Ovary (tissue), 7 donors: ENCODE measurements at regions not wholly inside any gene's neighbourhood (a gene's known extent, or its start where the extent isn't known, plus 50 kb on each side); places are given as distances from the start of the nearest gene placed in this dataset.

Experiments used
- DNase-seq, 5 donors: peaks; one replicate each; pipeline ENCODE4 v3.0.0-alpha.2; 2019 to 2020
- H3K27ac ChIP-seq, 2 donors: fragments of 200-600 bp; one replicate each; pipeline versions ENCODE4 v1.5.1 to v1.8.0; 2019 to 2022
- H3K27me3 ChIP-seq: fragments of 200-600 bp; one replicate; pipeline ENCODE4 v1.8.0; 2022
- H3K36me3 ChIP-seq: fragments of 200-600 bp; sonication (generic); one replicate; pipeline ENCODE4 v1.5.1; 2019
- H3K4me1 ChIP-seq: one replicate; pipeline ENCODE4 v1.8.1; 2013; ENCODE audit warnings: mild to moderate bottlenecking, moderate library complexity; ENCODE audit not compliant: insufficient read depth
- H3K4me3 ChIP-seq: fragments of 200-600 bp; sonication (generic); one replicate; pipeline ENCODE4 v1.5.1; 2017
- H3K9me3 ChIP-seq, 2 donors: fragments of 200-600 bp in 1 of 2; sonication (generic) in 1 of 2; one replicate each; pipeline versions ENCODE4 v1.5.1 to v1.8.1; 2013 to 2019; ENCODE audit warnings: mild to moderate bottlenecking in 1 of 2, moderate library complexity in 1 of 2
- CTCF ChIP-seq, 3 donors: fragments of 450-650 bp in 2 of 3; fragments of 200-600 bp in 1 of 3; IDR thresholded peaks; one replicate each; pipeline versions ENCODE4 v1.5.1 to v1.8.0; 2016 to 2022; ENCODE audit warnings: antibody characterized with exemption in 3 of 3, mild to moderate bottlenecking in 1 of 3
- EP300 ChIP-seq: sonication (generic); formaldehyde crosslinking; IDR thresholded peaks from one replicate; pipeline ENCODE4 v1.6.1; 2017; ENCODE audit warnings: antibody characterized with exemption
- POLR2A ChIP-seq: fragments of 450-650 bp; IDR thresholded peaks from one replicate; pipeline ENCODE4 v1.6.1; 2017; ENCODE audit warnings: antibody characterized with exemption, mild to moderate bottlenecking, moderate library complexity
- WGBS, 3 donors: extraction: QIAGEN DNeasy Blood & Tissue Kit in 1 of 3; methylation state at CpG; one replicate each; pipeline versions ENCODE4 v1.1.5 to v1.1.7; 2013 to 2017; 5-methylcytosine and 5-hydroxymethylcytosine counted together
- intact Hi-C, 4 donors: fragments of 100-400 bp; cut with DNase I; formaldehyde crosslinking; loops; one replicate each; pipeline versions ENCODE4 v1.11.0 to v1.15.1; 2022 to 2023
- donor health status: DM: no; HTN: no; CAD: no; lungs with moderate emphysema.
- donor health status: DM: no; HTN: no; CAD: no.
- donor health status: Bipolar disorder and iron deficiency.
- donor health status: DM: no; HTN: no; CAD: no.
- donor health status: DM: yes; HTN: yes; CAD: no.

GRCh38 chr4:175983636-175984035, 82.0 kb upstream of the WDR17 start:
- TF ChIP-seq CTCF (IDR thresholded peaks at IDR 0.05) = no peak
- TF ChIP-seq EP300 = no peak
- TF ChIP-seq POLR2A = no peak
- Histone ChIP-seq H3K4me1 (no peaks in the 10 kb centered on the region), H3K27ac (no peak overlapping the region)

GRCh38 chr4:175986668-175987067, 79.0 kb upstream of the WDR17 start:
- 75 to 89% (median 79%) methylated on average over 1 of the region's 1 CpG for WGBS, 3 donors

More at GRCh38 chr4:175983636-175984035, 82.0 kb upstream of the WDR17 start:
- intact Hi-C loops = loop anchor here in 1 of 4 donors (5.0 kb wide), 1 partner anchor 344 kb away; no protein-coding TSS in a partner anchor
- H3K27me3 ChIP-seq = no peaks in the 10 kb centered on the region
- H3K36me3 ChIP-seq = no peaks in the 10 kb centered on the region
- H3K4me3 ChIP-seq = no peak overlapping the region
- no peaks in the 10 kb centered on the region for H3K9me3 ChIP-seq
- DNase-seq = no peak
- WGBS, 3 donors = 57 to 72% (median 64%) methylated on average over 2 of the region's 2 CpGs

GRCh38 chr4:175988511-175988910, 77.1 kb upstream of the WDR17 start:
- TF ChIP-seq CTCF (IDR thresholded peaks at IDR 0.05) (no peak), EP300 (no peak), POLR2A (no peak)
- Histone ChIP-seq H3K36me3 (no peaks in the 10 kb centered on the region), H3K9me3 (no peaks in the 10 kb centered on the region), H3K4me3 (no peak overlapping the region), H3K27me3 (no peaks in the 10 kb centered on the region), H3K27ac (no peak overlapping the region), H3K4me1 (no peaks in the 10 kb centered on the region)
- DNase-seq = no peak
- intact Hi-C loops = no loop called here
- whole genome bisulfite sequencing, 3 donors = 88 to 97% (median 96%) methylated on average over 1 of the region's 1 CpG

More at GRCh38 chr4:175986668-175987067, 79.0 kb upstream of the WDR17 start:
- no peaks in the 10 kb centered on the region for H3K36me3 ChIP-seq
- DNase-seq = no peak
- no peaks in the 10 kb centered on the region for H3K9me3 ChIP-seq
- intact Hi-C loops = no loop called here
- H3K27ac ChIP-seq = no peak overlapping the region
- TF ChIP-seq EP300 (no peak), CTCF (IDR thresholded peaks at IDR 0.05) (no peak), POLR2A (no peak)
- no peaks in the 10 kb centered on the region for H3K4me1 ChIP-seq
- H3K27me3 ChIP-seq = no peaks in the 10 kb centered on the region
- H3K4me3 ChIP-seq = no peak overlapping the region

GRCh38 chr4:175996206-175996605, 69.4 kb upstream of the WDR17 start:
- intact Hi-C loops = no loop called here
- TF ChIP-seq POLR2A (no peak), CTCF (IDR thresholded peaks at IDR 0.05) (no peak), EP300 (no peak)
- H3K4me1 ChIP-seq = no peaks in the 10 kb centered on the region
- H3K27me3 ChIP-seq = no peaks in the 10 kb centered on the region
- H3K4me3 ChIP-seq = no peak overlapping the region
- DNase-seq = no peak
- H3K9me3 ChIP-seq = no peaks in the 10 kb centered on the region
- H3K27ac ChIP-seq = no peak overlapping the region
- no peaks in the 10 kb centered on the region for H3K36me3 ChIP-seq
